WI38 (cell line): ENCODE measurements at regions not wholly inside any gene's neighbourhood (a gene's known extent, or its start where the extent isn't known, plus 50 kb on each side); places are given as distances from the start of the nearest gene placed in this dataset.

Experiments used
- H3K4me3 ChIP-seq: 2 replicates; pipeline ENCODE4 v1.5.1; 2011; ENCODE audit warnings: low read depth, mild to moderate bottlenecking, control low read depth, low read length
- TF ChIP-seq, protein P1 (sequence below): IDR thresholded peaks from 2 replicates; pipeline ENCODE4 v1.5.1; 2012; ENCODE audit warnings: low read depth, mild to moderate bottlenecking, control low read depth, low read length

GRCh38 chr1:234733427-234733826 is 123.4 kb upstream of the IRF2BP2 start:
- TF ChIP-seq, protein P1, sequence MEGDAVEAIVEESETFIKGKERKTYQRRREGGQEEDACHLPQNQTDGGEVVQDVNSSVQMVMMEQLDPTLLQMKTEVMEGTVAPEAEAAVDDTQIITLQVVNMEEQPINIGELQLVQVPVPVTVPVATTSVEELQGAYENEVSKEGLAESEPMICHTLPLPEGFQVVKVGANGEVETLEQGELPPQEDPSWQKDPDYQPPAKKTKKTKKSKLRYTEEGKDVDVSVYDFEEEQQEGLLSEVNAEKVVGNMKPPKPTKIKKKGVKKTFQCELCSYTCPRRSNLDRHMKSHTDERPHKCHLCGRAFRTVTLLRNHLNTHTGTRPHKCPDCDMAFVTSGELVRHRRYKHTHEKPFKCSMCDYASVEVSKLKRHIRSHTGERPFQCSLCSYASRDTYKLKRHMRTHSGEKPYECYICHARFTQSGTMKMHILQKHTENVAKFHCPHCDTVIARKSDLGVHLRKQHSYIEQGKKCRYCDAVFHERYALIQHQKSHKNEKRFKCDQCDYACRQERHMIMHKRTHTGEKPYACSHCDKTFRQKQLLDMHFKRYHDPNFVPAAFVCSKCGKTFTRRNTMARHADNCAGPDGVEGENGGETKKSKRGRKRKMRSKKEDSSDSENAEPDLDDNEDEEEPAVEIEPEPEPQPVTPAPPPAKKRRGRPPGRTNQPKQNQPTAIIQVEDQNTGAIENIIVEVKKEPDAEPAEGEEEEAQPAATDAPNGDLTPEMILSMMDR: no peak
- no peak overlapping the region for H3K4me3 ChIP-seq

GRCh38 chr1:234732671-234733390 is 122.9 kb upstream of the IRF2BP2 start:
- TF ChIP-seq, protein P1: no peak
- H3K4me3 ChIP-seq: no peak overlapping the region

- no peak overlapping the region for H3K4me3 ChIP-seq
- TF ChIP-seq, protein P1: no peak
These were observed 122.3 kb upstream of the IRF2BP2 start for GRCh38 chr1:234732260-234732659.

GRCh38 chr1:234731569-234732085 is 121.6 kb upstream of the IRF2BP2 start:
- no peak overlapping the region for H3K4me3 ChIP-seq
- TF ChIP-seq, protein P1: no peak

GRCh38 chr1:234730770-234731568 is 121.0 kb upstream of the IRF2BP2 start:
- TF ChIP-seq, protein P1: no peak
- no peak overlapping the region for H3K4me3 ChIP-seq

DNA sequence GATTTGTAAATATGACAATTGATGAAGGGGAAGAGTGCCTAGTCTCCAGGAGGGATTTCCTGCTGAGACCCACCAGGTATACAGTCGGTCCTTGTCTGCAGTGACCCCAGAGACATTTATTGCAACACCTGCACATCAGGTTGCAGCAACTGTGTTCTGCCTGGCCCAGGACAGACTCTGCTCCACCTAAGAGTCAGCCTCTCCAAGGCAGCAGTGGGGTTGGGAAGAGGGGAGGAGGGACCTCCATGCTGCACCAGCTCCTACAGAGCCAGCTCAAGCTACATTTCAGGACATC is 120.4 kb upstream of the IRF2BP2 start:
- H3K4me3 ChIP-seq: no peak overlapping the region
- TF ChIP-seq, protein P1: no peak
